ENCODE measurements at regions not wholly inside any gene's neighbourhood (a gene's known extent, or its start where the extent isn't known, plus 50 kb on each side); places are given as distances from the start of the nearest gene placed in this dataset.

GRCh38 chr5:68628082-68628814 lies 412.7 kb downstream of the PIK3R1 start:
- Histone ChIP-seq H3K9me3 (no peaks in the 10 kb centered on the region), H3K4me3 (no peak overlapping the region), H3K4me1 (no peaks in the 10 kb centered on the region), H3K36me3 (no peaks in the 10 kb centered on the region), H3K27me3 (replicated peaks in 1 of 7) (no peaks in the 10 kb centered on the region), H3K27ac (no peak overlapping the region)
- 86 to 92% (median 90%) methylated on average over 5 of the region's 5 CpGs for WGBS, 5 donors
- intact Hi-C loops (cut with DNase I; ENCODE audit: low total_unique reads) = no loop called here
- no peak for DNase-seq
- TF ChIP-seq POLR2AphosphoS5 (IDR thresholded peaks at IDR 0.05) (no peak), CTCF (IDR thresholded peaks at IDR 0.05 in 8 of 11, conservative IDR thresholded peaks at IDR 0.05 in 3 of 11) (no peak), POLR2A (IDR thresholded peaks at IDR 0.05) (no peak)

- no peaks in the 10 kb centered on the region for H3K9me3 ChIP-seq
- no peaks in the 10 kb centered on the region for H3K27me3 ChIP-seq (replicated peaks in 1 of 7)
- TF ChIP-seq POLR2A (IDR thresholded peaks at IDR 0.05) (no peak), CTCF (IDR thresholded peaks at IDR 0.05 in 8 of 11, conservative IDR thresholded peaks at IDR 0.05 in 3 of 11) (no peak), POLR2AphosphoS5 (IDR thresholded peaks at IDR 0.05) (no peak)
- no peak overlapping the region for H3K27ac ChIP-seq
- intact Hi-C loops (cut with DNase I; ENCODE audit: low total_unique reads) = no loop called here
- DNase-seq = no peak
- no peak overlapping the region for H3K4me3 ChIP-seq
- no peaks in the 10 kb centered on the region for H3K36me3 ChIP-seq
- 0 to 98% (median 95%) methylated on average over 1 of the region's 1 CpG for WGBS, 5 donors
- no peaks in the 10 kb centered on the region for H3K4me1 ChIP-seq
These were observed 414.8 kb downstream of the PIK3R1 start for GRCh38 chr5:68630354-68630753.

GRCh38 chr5:68631884-68632283 lies 416.3 kb downstream of the PIK3R1 start:
- Histone ChIP-seq H3K27ac (no peak overlapping the region), H3K4me1 (no peaks in the 10 kb centered on the region), H3K9me3 (no peaks in the 10 kb centered on the region), H3K36me3 (no peaks in the 10 kb centered on the region), H3K27me3 (replicated peaks in 1 of 7) (no peaks in the 10 kb centered on the region), H3K4me3 (no peak overlapping the region)
- DNase-seq = no peak
- intact Hi-C loops (cut with DNase I; ENCODE audit: low total_unique reads) = no loop called here
- TF ChIP-seq CTCF (IDR thresholded peaks at IDR 0.05 in 8 of 11, conservative IDR thresholded peaks at IDR 0.05 in 3 of 11) (no peak), POLR2A (IDR thresholded peaks at IDR 0.05) (no peak), POLR2AphosphoS5 (IDR thresholded peaks at IDR 0.05) (no peak)
- WGBS, 5 donors = 90 to 99% (median 93%) methylated on average over 2 of the region's 2 CpGs

GRCh38 chr5:68641211-68641610 lies 425.7 kb downstream of the PIK3R1 start:
- Histone ChIP-seq H3K36me3 (no peaks in the 10 kb centered on the region), H3K27me3 (replicated peaks in 1 of 7) (no peaks in the 10 kb centered on the region), H3K4me3 (no peak overlapping the region), H3K4me1 (no peaks in the 10 kb centered on the region), H3K9me3 (no peaks in the 10 kb centered on the region), H3K27ac (no peak overlapping the region)
- TF ChIP-seq CTCF (IDR thresholded peaks at IDR 0.05 in 8 of 11, conservative IDR thresholded peaks at IDR 0.05 in 3 of 11) = no peak
- TF ChIP-seq POLR2AphosphoS5 (IDR thresholded peaks at IDR 0.05) = no peak
- TF ChIP-seq POLR2A (IDR thresholded peaks at IDR 0.05) = no peak
- intact Hi-C loops (cut with DNase I; ENCODE audit: low total_unique reads) = no loop called here
- DNase-seq = no peak
- WGBS, 5 donors = 74 to 90% (median 85%) methylated on average over 3 of the region's 3 CpGs
